HG02610 (cell line): ENCODE measurements at regions not wholly inside any gene's neighbourhood (a gene's known extent, or its start where the extent isn't known, plus 50 kb on each side); places are given as distances from the start of the nearest gene placed in this dataset.

Experiments used
- ATAC-seq: cut with Tn5 transposase; IDR thresholded peaks from one replicate; pipeline ENCODE4 v1.9.1; 2021; ENCODE audit warnings: mild to moderate bottlenecking, moderate library complexity; ENCODE audit not compliant: unreplicated experiment

DNA sequence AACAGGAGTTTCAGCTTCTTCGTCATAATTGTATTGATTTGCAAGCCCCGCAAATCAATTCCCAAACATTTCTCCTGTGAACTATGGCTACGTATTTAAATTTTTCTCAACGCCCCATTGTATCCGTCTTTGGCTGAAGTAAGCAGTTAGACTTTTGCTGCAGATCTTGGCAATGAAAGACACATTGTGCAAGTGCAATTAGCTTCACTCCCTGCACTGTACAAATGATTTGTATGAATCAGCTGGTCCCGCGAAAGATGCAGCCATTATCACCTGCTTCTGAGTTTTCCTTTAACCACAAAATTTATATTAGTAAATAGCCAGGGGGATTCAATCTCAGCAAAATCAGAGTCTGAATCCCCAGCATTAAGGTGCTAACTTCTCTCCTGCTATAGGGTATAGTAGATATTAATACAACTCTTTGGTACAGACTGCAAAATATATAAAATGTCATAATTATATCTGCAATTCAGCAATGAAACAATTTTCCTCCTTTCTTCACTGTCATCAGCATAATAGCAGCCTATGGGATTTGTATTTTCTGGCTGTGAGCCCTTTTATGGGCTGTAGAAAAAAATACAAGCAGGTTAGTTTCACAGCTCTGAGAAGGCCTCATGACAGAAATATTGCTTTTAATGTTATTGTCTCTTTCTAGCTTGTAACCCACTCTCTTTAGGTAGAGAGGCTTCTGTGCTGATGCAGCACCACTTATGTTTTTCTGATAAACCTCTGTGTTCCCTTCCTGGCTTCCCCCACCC, 68.4 kb upstream of the SMARCA2 start:
- no peak for ATAC-seq

DNA sequence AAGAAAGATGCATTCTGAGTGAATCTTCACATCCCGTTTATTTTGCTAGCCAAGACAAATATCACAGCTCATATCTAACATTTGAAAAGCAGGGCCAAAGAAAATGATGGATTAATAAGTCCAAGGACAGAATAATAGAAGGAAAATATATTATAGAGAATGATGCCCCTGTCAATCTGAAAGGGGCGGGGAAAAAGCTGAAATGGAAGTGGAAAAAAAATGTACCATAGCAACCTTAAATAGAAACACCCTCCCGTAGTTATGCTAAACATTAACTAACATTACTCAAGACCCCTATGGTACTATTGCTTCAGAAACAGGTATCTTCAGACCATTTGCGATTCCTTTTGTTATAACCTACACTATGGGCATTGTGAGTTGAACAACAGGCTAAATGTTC, 67.7 kb upstream of the SMARCA2 start:
- ATAC-seq = no peak

DNA sequence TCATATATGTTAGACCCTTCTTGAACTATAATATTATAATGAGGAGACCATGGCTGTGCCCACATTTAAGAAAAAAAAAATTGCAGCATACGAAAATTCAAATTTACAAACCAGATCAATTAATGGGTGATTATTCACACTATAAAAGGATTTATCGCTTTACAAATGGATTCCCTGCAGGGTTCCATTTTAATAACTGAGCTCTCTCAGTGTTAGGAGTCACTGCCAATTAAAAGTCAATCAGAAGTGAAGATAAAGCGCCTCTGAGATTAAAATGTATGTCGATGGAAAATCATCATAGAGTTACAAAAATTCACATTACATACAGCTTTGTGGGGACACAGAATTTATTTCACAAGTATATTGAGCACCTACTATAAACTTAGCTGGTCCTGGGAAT, 66.6 kb upstream of the SMARCA2 start:
- no peak for ATAC-seq

DNA sequence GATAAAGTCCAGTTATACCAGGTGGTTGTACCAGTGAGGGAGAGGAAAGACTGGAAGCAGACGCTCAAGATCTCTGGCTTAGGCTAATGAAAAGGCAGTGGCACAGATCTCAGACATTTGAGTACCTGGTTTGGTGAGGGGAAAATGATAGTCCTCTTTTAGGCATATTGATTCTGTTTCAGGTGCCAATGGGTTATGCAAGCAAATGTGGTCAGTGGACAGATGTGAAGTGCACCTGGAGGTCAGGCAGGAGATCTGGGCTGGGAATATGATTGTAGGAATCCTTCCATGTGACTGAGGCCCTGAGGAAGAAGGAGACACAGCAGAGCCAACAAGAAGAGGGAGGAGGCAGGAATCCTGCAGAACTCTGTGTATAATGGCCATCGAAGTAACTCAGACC, 63.7 kb upstream of the SMARCA2 start:
- ATAC-seq = no peak

DNA sequence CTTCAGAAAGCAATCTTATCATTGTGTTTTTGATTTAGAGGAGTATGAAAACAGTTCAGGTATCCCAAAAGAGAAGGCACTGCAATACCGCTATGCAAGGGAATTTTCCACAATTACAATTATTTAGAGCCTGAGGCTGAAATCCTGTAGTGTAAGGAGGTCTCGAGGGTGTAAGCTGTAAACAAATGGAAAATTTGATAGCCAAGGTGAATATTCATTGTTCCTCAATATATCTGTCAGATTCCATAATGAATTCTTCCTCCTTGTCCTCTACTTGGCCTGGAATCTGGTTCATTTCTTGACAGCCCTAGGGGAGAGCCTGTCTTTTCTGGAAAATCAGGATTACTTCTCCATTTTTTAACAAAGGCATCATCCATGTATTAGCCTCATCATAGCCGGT, 63.1 kb upstream of the SMARCA2 start:
- ATAC-seq = no peak

DNA sequence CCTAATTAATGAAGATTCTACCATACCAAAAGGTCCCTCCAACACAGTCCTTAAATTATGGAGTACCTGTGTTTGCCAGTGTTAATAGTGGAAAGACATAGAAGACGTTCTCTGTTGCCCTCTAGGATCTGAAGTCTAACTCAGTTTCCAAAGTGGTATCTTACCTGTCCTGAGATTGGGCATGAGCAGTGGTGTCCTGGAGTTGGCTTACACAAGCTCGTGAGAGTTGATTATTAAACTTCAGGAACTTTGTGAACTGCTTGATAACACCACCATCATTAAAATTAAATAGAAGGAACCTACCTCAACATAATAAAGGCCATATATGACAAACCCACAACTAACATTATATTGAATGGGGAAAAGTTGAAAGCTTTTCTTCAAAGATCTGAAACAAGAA, 60.9 kb upstream of the SMARCA2 start:
- ATAC-seq = no peak

DNA sequence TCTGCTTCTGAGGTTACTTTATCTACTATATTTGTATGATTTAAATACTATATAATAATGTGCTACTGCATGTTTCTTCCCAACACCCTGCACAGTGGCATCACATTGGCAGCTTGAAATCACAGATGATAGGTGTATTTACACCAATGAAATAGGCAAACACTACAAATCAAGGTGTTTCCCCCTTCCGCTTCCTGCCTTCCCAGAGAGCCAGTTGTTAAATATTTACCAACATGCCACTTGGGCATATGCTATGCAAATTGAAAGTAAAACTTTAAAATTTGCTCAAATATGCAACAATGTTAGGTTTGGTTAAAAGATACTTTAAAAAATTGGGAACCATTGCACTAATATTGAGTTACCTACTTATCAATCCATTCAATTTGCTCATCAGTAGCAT, 58.2 kb upstream of the SMARCA2 start:
- no peak for ATAC-seq

DNA sequence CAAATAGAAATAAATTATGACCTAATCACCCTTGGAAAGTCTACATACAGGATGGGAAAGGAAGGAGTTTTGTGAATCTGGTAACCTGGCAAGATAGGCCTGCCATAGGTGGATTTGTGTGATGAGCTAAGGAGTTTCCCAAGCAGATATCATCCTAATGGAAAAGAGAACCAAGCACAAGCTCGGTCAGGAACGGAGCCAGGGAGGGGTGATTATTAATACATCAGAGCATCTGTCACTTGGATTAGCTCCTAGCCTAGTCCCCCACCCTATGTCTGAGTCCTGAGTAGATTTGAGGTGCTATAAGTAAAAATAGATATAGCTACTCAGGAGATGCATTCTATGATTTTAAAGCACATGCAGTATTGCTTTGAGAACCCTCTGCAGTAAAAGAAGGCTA, 57.3 kb upstream of the SMARCA2 start:
- no peak for ATAC-seq

DNA sequence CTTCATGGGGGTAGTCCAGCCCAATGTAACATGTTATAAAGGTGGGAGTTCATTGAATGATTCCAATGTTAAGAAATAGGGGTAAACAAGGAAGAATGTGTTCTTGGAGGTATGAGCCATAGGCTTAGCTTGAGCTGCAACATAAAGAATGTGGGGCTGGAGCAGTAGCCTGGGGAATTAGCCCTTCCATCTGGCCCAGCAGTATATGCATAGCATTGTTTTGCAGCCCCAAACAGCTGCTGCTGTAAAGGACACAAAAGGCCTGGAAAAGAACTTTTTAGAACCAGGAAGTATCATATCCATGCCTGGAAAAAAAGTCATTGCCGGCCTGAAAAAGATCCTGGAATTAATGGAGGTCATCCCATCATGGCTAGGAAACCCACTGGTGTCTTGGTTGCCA, 55.8 kb upstream of the SMARCA2 start:
- no peak for ATAC-seq

DNA sequence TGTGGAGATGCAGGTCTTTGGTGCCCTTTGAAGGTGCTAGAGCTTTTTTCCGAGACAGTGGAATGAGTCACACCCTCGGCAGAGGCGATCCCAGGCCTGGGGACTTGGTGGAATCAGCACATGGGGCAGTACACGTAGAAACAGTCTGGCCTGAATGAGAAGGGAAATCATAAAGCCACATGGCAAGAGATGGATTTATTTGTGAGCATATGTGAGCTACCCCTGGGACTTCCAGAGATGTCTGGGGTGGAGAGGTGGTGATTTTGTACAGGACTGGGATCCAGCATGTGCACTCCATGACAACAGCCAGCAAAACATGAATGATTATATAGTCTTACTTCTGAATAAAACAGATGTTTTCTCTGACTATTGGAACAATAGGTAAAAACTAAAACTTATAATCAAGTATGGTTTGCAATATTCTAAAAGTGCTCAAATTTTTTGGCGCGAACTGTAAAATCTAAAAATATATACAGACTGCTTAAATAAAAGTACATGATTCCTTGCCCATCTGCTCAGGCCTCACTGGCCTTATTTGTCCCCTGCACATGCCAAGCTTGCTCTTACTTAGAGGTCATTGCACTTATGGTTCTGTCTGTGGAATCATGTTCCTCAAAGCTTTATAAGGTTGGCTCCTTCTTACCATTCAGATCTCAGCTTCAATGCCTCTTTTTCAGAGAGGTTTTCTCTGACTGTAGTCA, 54.7 kb upstream of the SMARCA2 start:
- no peak for ATAC-seq

DNA sequence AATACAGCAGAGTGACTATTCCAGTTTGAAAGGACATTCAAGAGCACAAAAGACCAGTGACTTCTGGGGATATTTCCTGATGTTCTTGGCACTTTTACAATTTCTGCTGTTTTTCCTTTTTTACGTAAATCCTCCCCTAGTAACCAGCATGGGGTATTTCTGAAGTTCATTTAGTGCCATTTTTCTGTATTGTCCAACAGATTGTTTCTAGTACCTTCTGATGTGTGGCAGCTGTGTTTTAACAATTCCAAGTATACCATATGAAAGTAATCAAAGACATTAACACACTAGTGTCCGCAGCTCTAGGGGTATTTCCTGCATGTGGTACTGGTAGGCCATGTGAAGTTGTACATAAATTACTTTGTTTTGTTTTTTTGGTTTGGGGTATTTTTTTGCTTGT, 53.0 kb upstream of the SMARCA2 start:
- no peak for ATAC-seq

DNA sequence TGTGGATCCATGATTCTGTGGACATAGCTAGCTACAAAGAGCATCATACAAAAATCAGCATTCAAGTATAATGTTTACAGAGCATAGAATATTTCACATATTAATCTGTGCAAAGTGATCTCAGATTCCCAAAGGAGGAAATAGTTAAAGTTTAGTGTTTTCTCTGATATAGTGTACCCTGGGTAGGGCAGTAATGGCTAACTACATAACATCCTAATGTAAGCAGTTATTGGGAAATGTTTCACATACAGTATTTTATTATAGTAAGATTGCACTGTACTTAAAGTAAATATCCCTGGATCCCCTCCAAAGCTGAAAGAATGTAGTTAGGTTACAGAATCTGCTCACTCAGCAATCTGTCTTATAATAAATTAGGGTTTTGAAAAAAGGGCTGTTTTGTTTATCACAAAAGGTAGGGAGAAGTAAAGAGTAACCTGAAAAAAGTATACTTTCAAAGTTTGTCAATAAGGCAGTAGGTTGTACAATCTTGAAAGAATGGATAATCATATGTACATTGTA, 52.5 kb upstream of the SMARCA2 start:
- ATAC-seq = no peak

DNA sequence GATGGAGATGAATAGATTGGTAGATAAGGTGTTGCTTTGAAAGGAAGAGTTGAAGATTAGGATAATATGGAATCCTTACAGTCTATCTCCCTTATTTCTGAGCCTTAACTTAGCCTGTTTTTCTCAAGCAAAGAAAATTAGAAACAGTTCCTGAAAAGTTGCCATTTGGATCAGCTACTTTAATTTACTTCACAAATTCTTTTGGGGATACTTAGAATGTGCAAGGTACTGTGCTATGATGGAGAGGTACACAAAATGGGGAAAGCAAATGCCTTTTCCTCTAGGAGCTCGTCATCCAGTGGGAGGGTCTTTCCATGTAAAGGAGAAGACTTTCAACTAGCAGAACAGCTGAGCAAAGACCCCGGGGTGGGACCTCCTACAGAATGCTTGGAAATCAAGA, 51.1 kb upstream of the SMARCA2 start:
- no peak for ATAC-seq
